GM18868 (cell line): ENCODE measurements at regions not wholly inside any gene's neighbourhood (a gene's known extent, or its start where the extent isn't known, plus 50 kb on each side); places are given as distances from the start of the nearest gene placed in this dataset.

ENCODE experiments used
- ATAC-seq: cut with Tn5 transposase; IDR thresholded peaks from one replicate; pipeline ENCODE4 v1.9.1; 2021; ENCODE audit warnings: mild to moderate bottlenecking, moderate library complexity; ENCODE audit not compliant: unreplicated experiment

- no peak for ATAC-seq
Observed at GRCh38 chr2:45337481-45337880, 273.6 kb downstream of the SRBD1 start.

GRCh38 chr2:45334205-45334604 lies 276.9 kb downstream of the SRBD1 start:
- no peak for ATAC-seq

GRCh38 chr2:45332567-45332966 lies 278.5 kb downstream of the SRBD1 start:
- no peak for ATAC-seq

- no peak for ATAC-seq
Observed at GRCh38 chr2:45332094-45332493, 279.0 kb downstream of the SRBD1 start.

GRCh38 chr2:45331410-45331786 lies 279.7 kb downstream of the SRBD1 start:
- ATAC-seq = no peak

- no peak for ATAC-seq
Observed at GRCh38 chr2:45330637-45331409, 280.2 kb downstream of the SRBD1 start.

GRCh38 chr2:45330108-45330507 lies 281.0 kb downstream of the SRBD1 start:
- ATAC-seq = no peak

- no peak for ATAC-seq
Observed at GRCh38 chr2:45329045-45329677, 281.9 kb downstream of the SRBD1 start.

- ATAC-seq = no peak
Observed at GRCh38 chr2:45328264-45328870, 282.7 kb downstream of the SRBD1 start.

GRCh38 chr2:45323344-45323743 lies 287.7 kb downstream of the SRBD1 start:
- ATAC-seq = no peak

- ATAC-seq = no peak
Observed at GRCh38 chr2:45320956-45321355, 290.1 kb downstream of the SRBD1 start.

- no peak for ATAC-seq
Observed at GRCh38 chr2:45319683-45320455, 291.2 kb downstream of the SRBD1 start.

- ATAC-seq = no peak
Observed at GRCh38 chr2:45318686-45319085, 292.4 kb downstream of the SRBD1 start.

GRCh38 chr2:45316576-45317338 lies 294.3 kb downstream of the SRBD1 start:
- ATAC-seq = no peak

GRCh38 chr2:45315861-45316260 lies 295.2 kb downstream of the SRBD1 start:
- no peak for ATAC-seq

- ATAC-seq = no peak
Observed at GRCh38 chr2:45312275-45312674, 298.8 kb downstream of the SRBD1 start.

GRCh38 chr2:45311559-45311958 lies 299.5 kb downstream of the SRBD1 start:
- ATAC-seq = no peak

GRCh38 chr2:45307147-45307546 lies 297.9 kb upstream of the SIX2 start:
- ATAC-seq = no peak

- no peak for ATAC-seq
Observed at GRCh38 chr2:45305599-45305998, 296.3 kb upstream of the SIX2 start.

- ATAC-seq = no peak
Observed at GRCh38 chr2:45303417-45304202, 294.4 kb upstream of the SIX2 start.
